Lower leg skin (tissue), 3 donors: ENCODE measurements at regions not wholly inside any gene's neighbourhood (a gene's known extent, or its start where the extent isn't known, plus 50 kb on each side); places are given as distances from the start of the nearest gene placed in this dataset.

ENCODE experiments used
- CTCF ChIP-seq, 3 donors: fragments of 450-650 bp; IDR thresholded peaks; one replicate each; pipeline ENCODE4 v1.5.1; 2016; ENCODE audit warnings: antibody characterized with exemption in 3 of 3, mild to moderate bottlenecking in 3 of 3, moderate library complexity in 2 of 3
- POLR2A ChIP-seq, 2 donors: fragments of 450-650 bp; IDR thresholded peaks; one replicate each; pipeline ENCODE4 v1.6.1; 2016 to 2017; ENCODE audit warnings: antibody characterized with exemption in 2 of 2, mild to moderate bottlenecking in 1 of 2, moderate library complexity in 1 of 2

- TF ChIP-seq CTCF (IDR thresholded peaks at IDR 0.05) (no peak), POLR2A (IDR thresholded peaks at IDR 0.05) (no peak)
Observed at GRCh38 chr1:199010933-199011332, 372.1 kb downstream of the PTPRC start.
